GM23338 (cell line): ENCODE measurements at regions not wholly inside any gene's neighbourhood (a gene's known extent, or its start where the extent isn't known, plus 50 kb on each side); places are given as distances from the start of the nearest gene placed in this dataset.

Experiments used
- CREB1 ChIP-seq: fragments of 250-450 bp; sonication (Bioruptor Pico); IDR thresholded peaks from 2 replicates; pipeline ENCODE4 v1.5.0; 2020; ENCODE audit warnings: low read depth, mild to moderate bottlenecking, moderate library complexity
- CTCF ChIP-seq, 2 experiments: fragments of 200-600 bp in 1 of 2; sonication (generic) in 1 of 2; conservative IDR thresholded peaks; 2 replicates each; pipeline versions ENCODE4 v1.5.1 to v1.6.1; 2016 to 2017; ENCODE audit warnings: antibody characterized with exemption in 2 of 2, low read depth in 2 of 2, mild to moderate bottlenecking in 2 of 2, moderate library complexity in 1 of 2
- EZH2 ChIP-seq: fragments of 200-600 bp; sonication (generic); IDR thresholded peaks from one replicate; pipeline ENCODE4 v1.8.0; 2017; ENCODE audit warnings: antibody characterized with exemption, mild to moderate bottlenecking, low read depth; ENCODE audit not compliant: unreplicated experiment
- EZH2phosphoT487 ChIP-seq: fragments of 200-600 bp; sonication (generic); IDR thresholded peaks from one replicate; pipeline ENCODE4 v1.8.1; 2018; ENCODE audit warnings: antibody characterized with exemption; ENCODE audit not compliant: unreplicated experiment
- JUNB ChIP-seq: IDR thresholded peaks from one replicate; pipeline ENCODE4 v1.6.1; 2016; ENCODE audit warnings: antibody characterized with exemption; ENCODE audit not compliant: unreplicated experiment
- NANOG ChIP-seq: IDR thresholded peaks from 2 replicates; pipeline ENCODE4 v1.6.1; 2016; ENCODE audit warnings: antibody characterized with exemption, borderline replicate concordance
- POLR2AphosphoS5 ChIP-seq: IDR thresholded peaks from 2 replicates; pipeline ENCODE4 v1.6.1; 2016; ENCODE audit warnings: antibody characterized with exemption, low read depth
- REST ChIP-seq: IDR thresholded peaks from one replicate; pipeline ENCODE4 v1.6.1; 2018; ENCODE audit warnings: antibody characterized with exemption; ENCODE audit not compliant: unreplicated experiment
- STAT1 ChIP-seq: IDR thresholded peaks from one replicate; pipeline ENCODE4 v1.6.1; 2016; ENCODE audit warnings: antibody characterized with exemption; ENCODE audit not compliant: unreplicated experiment
- ZNF114 ChIP-seq: fragments of 250-450 bp; sonication (Bioruptor Pico); IDR thresholded peaks from 2 replicates; pipeline ENCODE4 v1.5.0; 2020; ENCODE audit warnings: mild to moderate bottlenecking, moderate library complexity
- ZNF331 ChIP-seq: fragments of 250-450 bp; sonication (Bioruptor Pico); IDR thresholded peaks from 2 replicates; pipeline ENCODE4 v1.5.0; 2020; ENCODE audit warnings: low read depth, mild to moderate bottlenecking, moderate library complexity
- TF ChIP-seq, protein P1 (sequence below): IDR thresholded peaks from 2 replicates; pipeline ENCODE4 v1.6.1; 2016; ENCODE audit warnings: antibody characterized with exemption

DNA sequence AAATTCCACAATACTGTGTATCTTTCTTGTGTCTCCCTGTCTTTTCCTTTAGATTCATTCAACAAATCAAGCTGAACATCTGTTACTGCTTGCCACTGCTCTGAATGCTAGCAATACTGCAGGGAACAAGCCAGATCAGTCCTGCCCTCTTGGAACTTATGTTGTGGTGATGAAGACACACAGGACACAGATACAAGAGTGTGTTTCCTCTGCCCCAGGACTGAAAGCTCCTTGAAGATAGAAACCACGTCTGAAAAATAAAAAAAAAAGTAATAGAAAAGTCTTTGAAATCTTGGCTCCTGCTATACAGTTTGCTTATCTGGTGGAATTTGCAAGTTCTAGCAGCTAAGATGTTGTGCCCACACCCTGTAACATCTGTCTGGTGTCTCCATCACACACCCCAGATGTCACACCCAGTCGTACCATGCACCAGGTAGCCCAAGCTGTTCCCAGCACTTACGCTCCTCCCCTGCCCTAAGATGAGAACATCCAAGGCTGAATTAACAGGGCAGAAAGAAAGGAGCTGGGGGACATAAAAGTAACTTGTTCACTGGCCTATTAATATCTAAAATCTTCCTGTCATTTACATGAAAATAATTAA, 80.2 kb upstream of the GALNT2 start:
- TF ChIP-seq POLR2AphosphoS5 (no peak), CTCF (conservative IDR thresholded peaks at IDR 0.05; ENCODE audit: low read depth in 2 of 2) (no peak), CREB1 (CRISPR knock-in tag) (no peak), EZH2 (no peak), REST (no peak), JUNB (no peak), EZH2phosphoT487 (no peak), STAT1 (no peak), NANOG (no peak), ZNF331 (CRISPR knock-in tag) (no peak), ZNF114 (CRISPR knock-in tag) (no peak)
- TF ChIP-seq, protein P1, sequence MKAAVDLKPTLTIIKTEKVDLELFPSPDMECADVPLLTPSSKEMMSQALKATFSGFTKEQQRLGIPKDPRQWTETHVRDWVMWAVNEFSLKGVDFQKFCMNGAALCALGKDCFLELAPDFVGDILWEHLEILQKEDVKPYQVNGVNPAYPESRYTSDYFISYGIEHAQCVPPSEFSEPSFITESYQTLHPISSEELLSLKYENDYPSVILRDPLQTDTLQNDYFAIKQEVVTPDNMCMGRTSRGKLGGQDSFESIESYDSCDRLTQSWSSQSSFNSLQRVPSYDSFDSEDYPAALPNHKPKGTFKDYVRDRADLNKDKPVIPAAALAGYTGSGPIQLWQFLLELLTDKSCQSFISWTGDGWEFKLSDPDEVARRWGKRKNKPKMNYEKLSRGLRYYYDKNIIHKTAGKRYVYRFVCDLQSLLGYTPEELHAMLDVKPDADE: no peak
